ENCODE measurements at regions not wholly inside any gene's neighbourhood (a gene's known extent, or its start where the extent isn't known, plus 50 kb on each side); places are given as distances from the start of the nearest gene placed in this dataset.

DNA sequence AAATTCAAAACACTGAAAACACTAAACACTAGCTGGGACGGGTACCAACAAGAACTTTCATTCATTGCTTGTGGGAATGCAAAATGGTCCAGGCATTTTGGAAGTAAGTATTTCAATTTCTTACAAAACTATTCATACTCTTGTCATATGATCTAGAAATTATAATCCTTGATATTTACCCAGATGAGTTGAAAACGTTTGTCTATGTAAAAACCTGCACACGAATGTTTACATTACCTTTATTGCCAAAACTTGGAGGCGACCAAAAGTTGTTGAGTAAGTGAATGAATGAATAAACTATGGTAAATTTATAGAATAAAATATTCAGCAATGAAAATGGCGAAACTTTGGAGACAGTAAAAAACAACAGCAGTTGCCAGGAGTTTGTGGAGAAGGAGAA is 222.1 kb upstream of the EDIL3 start:
- no peaks in the 10 kb centered on the region for H3K9me3 ChIP-seq (ENCODE audit: severe bottlenecking)
- TF ChIP-seq, protein P1, sequence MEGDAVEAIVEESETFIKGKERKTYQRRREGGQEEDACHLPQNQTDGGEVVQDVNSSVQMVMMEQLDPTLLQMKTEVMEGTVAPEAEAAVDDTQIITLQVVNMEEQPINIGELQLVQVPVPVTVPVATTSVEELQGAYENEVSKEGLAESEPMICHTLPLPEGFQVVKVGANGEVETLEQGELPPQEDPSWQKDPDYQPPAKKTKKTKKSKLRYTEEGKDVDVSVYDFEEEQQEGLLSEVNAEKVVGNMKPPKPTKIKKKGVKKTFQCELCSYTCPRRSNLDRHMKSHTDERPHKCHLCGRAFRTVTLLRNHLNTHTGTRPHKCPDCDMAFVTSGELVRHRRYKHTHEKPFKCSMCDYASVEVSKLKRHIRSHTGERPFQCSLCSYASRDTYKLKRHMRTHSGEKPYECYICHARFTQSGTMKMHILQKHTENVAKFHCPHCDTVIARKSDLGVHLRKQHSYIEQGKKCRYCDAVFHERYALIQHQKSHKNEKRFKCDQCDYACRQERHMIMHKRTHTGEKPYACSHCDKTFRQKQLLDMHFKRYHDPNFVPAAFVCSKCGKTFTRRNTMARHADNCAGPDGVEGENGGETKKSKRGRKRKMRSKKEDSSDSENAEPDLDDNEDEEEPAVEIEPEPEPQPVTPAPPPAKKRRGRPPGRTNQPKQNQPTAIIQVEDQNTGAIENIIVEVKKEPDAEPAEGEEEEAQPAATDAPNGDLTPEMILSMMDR (IDR thresholded peaks at IDR 0.05; ENCODE audit: low read depth, low read length), result no peak
- DNase-seq, result no peak
- H3K27me3 ChIP-seq (ENCODE audit: insufficient read depth, low read depth, severe bottlenecking), result no peaks in the 10 kb centered on the region
- no peaks in the 10 kb centered on the region for H3K36me3 ChIP-seq
- H3K27ac ChIP-seq, result no peak overlapping the region
- no peak overlapping the region for H3K4me3 ChIP-seq (ENCODE audit: low read depth, low read length)

DNA sequence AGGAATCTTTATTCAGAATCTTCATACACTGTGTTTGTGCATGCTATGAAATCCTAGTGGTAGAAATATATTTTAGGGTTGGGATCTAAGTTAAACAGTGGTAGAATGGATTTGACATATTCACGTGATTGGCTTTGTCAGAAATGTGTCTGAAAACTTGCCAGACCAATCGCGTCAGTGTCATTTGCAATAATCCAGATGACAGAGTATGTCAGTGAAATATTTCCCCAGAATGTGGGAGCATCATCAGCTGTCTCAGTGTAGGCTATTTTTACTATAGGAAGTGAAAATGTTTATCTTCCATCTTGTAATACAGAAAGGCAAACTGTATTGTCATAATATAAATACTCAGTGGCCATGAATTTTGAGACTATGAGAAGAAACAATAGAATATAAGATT is 220.6 kb upstream of the EDIL3 start:
- no peaks in the 10 kb centered on the region for H3K9me3 ChIP-seq (ENCODE audit: severe bottlenecking)
- no peak for DNase-seq
- no peaks in the 10 kb centered on the region for H3K36me3 ChIP-seq
- TF ChIP-seq, protein P1 (IDR thresholded peaks at IDR 0.05; ENCODE audit: low read depth, low read length), result no peak
- no peak overlapping the region for H3K4me3 ChIP-seq (ENCODE audit: low read depth, low read length)
- no peak overlapping the region for H3K27ac ChIP-seq
- no peaks in the 10 kb centered on the region for H3K27me3 ChIP-seq (ENCODE audit: insufficient read depth, low read depth, severe bottlenecking)

DNA sequence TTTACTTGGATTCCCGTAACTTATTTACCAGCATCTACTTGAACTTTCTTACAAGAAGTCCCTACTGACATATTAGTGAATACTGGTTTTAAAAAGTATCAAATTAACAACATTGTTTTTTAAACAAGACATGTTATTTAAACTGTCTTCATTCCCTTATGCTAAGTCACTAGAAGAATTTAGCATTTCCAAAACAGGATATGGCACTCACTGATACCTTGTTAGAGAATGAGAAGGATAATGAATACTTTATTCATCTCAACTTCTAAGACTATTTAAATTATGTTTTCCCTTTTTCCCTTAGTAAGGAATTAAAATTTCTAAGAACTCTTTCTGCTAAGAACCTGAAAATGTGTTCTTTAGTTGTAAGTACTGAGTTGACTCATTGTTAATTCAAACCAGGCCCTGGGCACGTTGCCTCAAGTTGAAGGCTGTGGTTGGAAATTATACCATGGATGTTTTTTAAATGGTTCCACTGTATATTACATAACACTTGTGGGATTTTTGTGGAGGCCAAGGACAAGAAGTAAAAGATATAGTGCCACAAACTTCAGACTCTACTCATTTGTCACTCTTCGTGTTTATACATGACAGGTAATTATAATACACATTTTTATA is 219.0 kb upstream of the EDIL3 start:
- no peak overlapping the region for H3K4me3 ChIP-seq (ENCODE audit: low read depth, low read length)
- no peaks in the 10 kb centered on the region for H3K9me3 ChIP-seq (ENCODE audit: severe bottlenecking)
- H3K27me3 ChIP-seq (ENCODE audit: insufficient read depth, low read depth, severe bottlenecking), result no peaks in the 10 kb centered on the region
- DNase-seq, result no peak
- TF ChIP-seq, protein P1 (IDR thresholded peaks at IDR 0.05; ENCODE audit: low read depth, low read length), result no peak
- no peaks in the 10 kb centered on the region for H3K36me3 ChIP-seq
- no peak overlapping the region for H3K27ac ChIP-seq

DNA sequence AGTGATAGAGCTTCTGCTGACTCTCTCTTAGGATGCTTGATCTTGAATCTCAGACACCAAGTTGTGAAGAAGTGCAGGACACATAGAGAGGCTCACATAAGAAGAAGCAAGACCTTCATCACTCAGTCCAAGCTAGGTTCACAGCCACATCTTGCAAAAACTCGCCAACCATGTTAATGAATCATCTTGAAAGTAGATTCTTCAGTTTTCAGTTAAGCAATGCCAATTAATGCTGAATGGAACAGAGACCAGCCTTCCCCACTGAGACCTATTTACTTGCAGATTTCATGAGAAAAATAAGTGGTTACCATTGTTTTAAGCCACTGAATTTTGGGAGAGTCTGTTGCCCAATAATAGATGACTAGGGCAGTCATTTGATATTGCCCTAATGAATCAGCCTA is 217.7 kb upstream of the EDIL3 start:
- Histone ChIP-seq H3K4me3 (ENCODE audit: low read depth, low read length) (no peak overlapping the region), H3K9me3 (ENCODE audit: severe bottlenecking) (no peaks in the 10 kb centered on the region), H3K27ac (no peak overlapping the region), H3K36me3 (no peaks in the 10 kb centered on the region), H3K27me3 (ENCODE audit: insufficient read depth, low read depth, severe bottlenecking) (no peaks in the 10 kb centered on the region)
- TF ChIP-seq, protein P1 (IDR thresholded peaks at IDR 0.05; ENCODE audit: low read depth, low read length), result no peak
- no peak for DNase-seq

DNA sequence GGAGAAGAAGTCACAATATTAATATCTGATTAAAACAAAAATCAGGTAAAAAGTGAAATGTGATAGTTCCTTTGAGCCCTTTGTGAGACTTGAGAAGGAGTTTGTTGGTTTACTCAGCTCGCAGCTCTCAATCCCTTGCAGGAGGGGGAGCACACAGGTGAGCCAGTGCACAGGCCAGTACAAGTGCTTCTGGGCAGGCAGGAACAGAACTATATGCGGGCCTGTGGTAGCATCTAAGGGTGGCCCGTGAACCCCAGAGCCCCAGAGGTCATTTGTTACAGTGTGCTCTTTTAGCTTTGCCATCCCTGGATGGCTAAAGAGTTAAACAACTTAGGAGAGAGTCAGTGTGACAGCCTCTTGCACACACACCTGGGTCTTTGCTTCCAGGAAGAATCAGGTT is 215.3 kb upstream of the EDIL3 start:
- H3K9me3 ChIP-seq (ENCODE audit: severe bottlenecking), result no peaks in the 10 kb centered on the region
- no peak for DNase-seq
- H3K36me3 ChIP-seq, result no peaks in the 10 kb centered on the region
- TF ChIP-seq, protein P1 (IDR thresholded peaks at IDR 0.05; ENCODE audit: low read depth, low read length), result no peak
- no peak overlapping the region for H3K27ac ChIP-seq
- no peaks in the 10 kb centered on the region for H3K27me3 ChIP-seq (ENCODE audit: insufficient read depth, low read depth, severe bottlenecking)
- no peak overlapping the region for H3K4me3 ChIP-seq (ENCODE audit: low read depth, low read length)

DNA sequence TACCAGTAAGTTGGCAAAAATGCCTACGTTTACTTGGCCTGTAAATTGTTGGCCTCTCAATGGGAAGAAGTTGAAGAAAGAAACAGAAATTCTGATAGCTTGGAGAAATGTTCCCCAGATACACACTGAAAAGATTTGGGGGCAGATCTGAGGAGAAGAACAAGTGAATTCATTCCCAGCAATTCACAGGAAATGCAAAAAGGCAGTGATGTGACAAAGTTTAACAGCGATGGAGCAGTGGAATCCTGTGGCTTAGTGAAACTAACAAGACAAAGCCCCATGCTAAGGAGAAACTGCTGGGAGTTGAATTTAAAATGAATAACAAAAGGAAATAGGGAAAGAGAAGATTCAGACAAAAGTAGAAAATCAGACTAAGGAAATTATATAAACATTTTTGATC is 213.2 kb upstream of the EDIL3 start:
- H3K27ac ChIP-seq, result no peak overlapping the region
- DNase-seq, result no peak
- H3K36me3 ChIP-seq, result no peaks in the 10 kb centered on the region
- TF ChIP-seq, protein P1 (IDR thresholded peaks at IDR 0.05; ENCODE audit: low read depth, low read length), result no peak
- no peak overlapping the region for H3K4me3 ChIP-seq (ENCODE audit: low read depth, low read length)
- H3K27me3 ChIP-seq (ENCODE audit: insufficient read depth, low read depth, severe bottlenecking), result no peaks in the 10 kb centered on the region
- no peaks in the 10 kb centered on the region for H3K9me3 ChIP-seq (ENCODE audit: severe bottlenecking)
